Fibroblast of peridontal ligament (primary cell): ENCODE measurements at regions not wholly inside any gene's neighbourhood (a gene's known extent, or its start where the extent isn't known, plus 50 kb on each side); places are given as distances from the start of the nearest gene placed in this dataset.

ENCODE experiments used
- DNase-seq: peaks from one replicate; pipeline ENCODE4 v3.0.0-alpha.2; 2010; ENCODE audit errors: extremely low read depth

DNA sequence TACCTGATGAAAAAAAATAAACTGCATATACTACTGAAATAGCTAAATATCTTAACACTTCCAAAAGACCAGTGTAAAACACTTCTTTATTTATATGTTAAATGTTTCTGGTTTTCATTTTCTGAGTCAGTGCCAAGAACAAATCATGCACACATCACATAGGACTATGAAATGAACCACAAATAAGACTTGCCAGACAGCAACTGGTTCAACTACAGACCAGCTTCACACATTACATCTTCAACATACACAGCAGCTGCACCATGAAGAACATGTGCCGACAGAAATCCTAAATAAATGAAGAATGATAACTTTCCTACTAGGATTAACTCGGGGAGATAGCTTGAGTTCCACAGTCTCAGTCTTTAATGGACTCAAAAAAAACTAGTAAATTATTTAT, 168.3 kb upstream of the STXBP5 start:
- DNase-seq = peak; percentile 40

DNA sequence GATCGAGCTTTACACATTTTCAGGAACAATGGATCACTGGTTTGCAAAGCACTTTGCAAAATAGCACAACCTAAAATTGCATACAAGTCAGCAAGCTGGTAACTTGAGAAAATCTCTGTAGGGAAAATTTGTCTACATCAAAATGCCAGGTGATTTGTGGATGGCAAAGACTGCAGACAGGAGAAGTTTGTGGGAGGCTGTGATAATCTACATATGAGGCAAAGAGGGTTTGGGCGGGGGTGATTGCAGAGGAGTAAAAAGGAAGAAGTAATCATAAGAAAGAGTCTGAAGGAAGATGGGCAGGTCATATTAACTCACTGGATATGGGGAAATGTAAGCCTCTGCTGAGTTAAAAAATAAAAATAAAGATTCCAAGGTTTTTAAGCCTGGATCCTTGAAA, 166.3 kb upstream of the STXBP5 start:
- no peak for DNase-seq

DNA sequence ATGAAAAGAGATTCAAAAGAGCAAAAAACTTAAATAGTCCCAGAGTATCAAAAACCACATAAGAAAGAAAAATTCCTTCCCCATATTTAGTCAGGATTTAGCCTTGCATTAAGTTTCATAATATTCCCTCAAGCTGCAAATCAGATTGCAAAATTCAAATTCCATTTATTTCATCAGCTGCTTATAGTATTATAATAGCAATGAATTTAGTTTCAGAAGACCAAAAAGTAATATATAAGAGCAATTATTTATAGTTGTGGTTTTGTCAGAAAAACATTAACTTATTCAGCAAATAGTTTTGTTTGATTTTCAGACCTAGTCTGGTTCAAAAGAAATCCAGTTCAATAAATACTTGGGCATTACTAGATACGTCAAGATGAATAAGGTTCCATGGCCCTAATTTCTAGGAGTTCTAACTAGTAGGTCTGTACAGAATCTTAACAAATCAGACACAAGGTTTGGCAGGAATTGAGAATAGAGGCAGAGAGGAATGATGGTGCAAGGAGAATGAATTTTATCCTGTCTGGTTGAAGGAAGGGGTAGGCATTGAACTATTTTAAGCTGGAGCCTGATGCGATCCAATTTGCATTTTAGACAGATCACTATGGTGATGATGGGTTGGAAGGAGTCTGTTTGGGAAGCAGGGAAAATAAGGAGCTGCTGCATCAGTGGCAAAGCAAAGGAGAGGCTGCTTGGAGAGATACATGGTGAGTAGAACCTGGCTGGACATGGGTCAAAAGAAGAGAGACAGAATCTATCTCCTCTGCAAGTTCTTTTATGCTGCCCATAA, 163.9 kb upstream of the STXBP5 start:
- peak; percentile 95 for DNase-seq

DNA sequence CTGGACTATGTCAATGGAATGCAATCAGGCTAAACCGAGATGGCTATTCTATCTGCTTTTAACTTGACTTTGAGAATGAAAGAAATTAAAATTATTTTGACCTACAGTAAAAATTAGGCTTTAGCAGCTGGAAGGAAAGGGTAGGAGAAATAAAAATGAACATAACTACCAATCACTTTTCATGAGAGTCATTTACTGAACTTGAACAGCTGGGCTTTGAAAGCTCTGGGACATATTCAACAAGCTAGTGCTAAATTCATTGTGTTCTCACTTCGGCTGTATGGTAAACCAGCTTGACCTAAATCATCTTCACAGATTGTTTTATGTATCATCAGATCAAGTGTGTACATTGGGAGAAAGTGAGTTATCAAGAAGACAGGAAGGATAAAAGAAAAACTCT, 161.5 kb upstream of the STXBP5 start:
- DNase-seq = no peak

- DNase-seq = peak; percentile 24
These were observed 160.2 kb upstream of the STXBP5 start for GRCh38 chr6:147043994-147044477.

DNA sequence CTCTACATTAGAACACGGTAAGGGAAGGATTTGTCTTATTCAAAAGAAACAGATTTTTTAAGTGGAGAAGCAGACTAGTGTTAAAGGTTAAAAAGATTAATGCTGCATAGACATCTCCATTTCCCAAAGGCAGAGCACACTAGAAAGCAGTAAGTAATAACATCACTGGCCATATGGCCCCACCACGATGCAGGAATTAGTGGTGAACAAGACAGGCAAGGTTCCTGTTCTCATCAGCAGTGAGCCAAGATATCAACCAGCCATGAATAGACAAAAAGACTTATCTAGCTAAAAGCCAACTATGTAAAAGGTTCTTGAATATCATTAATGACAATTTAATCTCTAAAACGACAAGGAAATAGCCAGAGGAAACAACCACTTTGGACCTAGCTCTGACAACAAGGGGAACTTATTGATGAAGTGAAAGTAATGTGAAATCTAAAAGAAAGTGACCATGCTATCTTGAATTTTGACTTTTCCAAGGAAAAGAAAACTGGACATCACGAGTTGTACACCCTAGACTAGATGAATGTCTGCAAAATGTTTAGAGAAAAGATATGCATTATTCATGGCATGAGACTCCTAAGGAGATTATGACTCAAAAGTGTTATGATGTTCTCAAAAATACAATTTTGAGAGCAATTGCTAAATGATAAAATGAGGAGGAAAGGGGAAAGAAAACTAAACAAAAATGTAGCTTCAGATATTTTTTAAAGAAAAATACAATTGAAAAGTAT, 157.9 kb upstream of the STXBP5 start:
- DNase-seq = peak; percentile 48

- DNase-seq = no peak
These were observed 155.3 kb upstream of the STXBP5 start for GRCh38 chr6:147048930-147049329.

- DNase-seq = peak; percentile 66
These were observed 150.8 kb upstream of the STXBP5 start for GRCh38 chr6:147053311-147053921.

- no peak for DNase-seq
These were observed 150.1 kb upstream of the STXBP5 start for GRCh38 chr6:147054158-147054557.

DNA sequence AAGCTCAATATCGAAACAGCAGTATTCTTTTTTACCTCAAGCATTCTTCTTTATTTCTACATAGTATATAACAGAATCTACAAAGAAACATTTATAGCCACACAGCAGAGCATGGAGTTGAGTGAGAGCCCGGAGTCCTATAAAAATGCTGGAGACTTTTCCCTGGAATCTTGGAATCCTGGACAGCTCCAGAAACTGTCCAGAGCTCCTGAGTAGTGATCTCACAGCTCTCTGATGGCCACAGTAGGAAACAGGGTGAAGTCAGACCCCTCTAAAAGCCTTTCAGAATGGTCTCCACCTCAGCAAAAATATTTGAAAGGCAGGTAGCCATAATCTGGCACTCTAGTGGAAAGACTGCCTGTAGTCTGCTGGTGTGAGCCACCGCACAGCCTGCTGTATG, 149.3 kb upstream of the STXBP5 start:
- no peak for DNase-seq

DNA sequence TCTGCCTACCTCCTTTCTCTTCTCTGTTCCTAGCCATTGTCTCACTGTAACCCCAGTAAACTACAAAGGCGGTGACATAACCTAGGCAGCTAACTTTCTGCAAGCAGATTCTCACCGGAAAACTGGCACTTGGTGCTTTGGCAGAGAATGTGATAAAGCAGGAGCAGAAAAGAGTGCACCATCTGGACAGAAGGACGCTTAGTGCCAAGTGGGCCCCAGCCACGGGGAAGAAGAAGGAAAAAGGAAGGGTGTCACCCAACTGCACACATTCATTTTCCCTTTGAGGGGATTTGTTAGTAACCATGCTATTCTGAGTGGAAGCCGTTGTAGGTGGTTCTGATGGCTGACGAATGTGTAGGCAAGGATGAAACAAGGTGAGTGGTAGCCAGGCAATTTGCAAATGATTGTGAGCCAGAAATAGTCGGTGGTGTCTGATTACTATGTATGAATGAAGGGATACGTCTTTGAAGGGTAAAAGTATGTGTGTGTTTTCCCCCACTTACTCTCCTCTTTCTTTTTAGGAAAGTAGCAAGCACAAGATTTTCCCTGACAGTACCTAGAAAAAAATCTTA, 148.3 kb upstream of the STXBP5 start:
- no peak for DNase-seq

GRCh38 chr6:147057188-147057587, 147.0 kb upstream of the STXBP5 start:
- no peak for DNase-seq

DNA sequence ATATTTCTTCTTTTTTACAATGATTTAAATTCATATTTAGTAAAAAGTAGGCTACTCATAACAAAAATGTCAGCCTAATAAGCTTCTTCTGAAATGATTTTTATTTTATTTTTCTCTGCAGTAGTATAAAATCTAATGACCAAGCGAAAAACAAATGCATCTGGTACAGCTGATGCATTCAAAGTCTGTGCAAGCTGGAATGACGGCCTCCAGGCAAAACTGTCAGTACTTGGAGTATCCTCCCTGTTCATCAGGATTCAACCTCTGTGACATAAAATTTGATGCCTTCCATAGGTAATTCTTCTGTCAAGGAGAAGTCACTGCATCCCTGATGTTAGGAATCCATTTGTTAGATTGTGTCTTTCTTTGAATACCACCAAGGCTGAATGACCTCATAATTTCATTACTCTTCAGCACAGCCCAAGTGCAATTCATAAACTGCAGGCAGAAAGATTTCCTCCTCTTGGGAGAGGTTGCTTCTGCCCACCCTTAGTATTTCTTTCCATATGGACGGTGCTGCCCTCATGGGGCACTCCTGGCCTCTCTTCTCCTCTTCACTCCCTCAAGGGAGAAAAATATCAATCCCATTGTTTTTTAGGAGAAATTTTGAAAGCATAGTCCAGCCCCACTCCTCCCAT, 146.4 kb upstream of the STXBP5 start:
- DNase-seq = no peak

DNA sequence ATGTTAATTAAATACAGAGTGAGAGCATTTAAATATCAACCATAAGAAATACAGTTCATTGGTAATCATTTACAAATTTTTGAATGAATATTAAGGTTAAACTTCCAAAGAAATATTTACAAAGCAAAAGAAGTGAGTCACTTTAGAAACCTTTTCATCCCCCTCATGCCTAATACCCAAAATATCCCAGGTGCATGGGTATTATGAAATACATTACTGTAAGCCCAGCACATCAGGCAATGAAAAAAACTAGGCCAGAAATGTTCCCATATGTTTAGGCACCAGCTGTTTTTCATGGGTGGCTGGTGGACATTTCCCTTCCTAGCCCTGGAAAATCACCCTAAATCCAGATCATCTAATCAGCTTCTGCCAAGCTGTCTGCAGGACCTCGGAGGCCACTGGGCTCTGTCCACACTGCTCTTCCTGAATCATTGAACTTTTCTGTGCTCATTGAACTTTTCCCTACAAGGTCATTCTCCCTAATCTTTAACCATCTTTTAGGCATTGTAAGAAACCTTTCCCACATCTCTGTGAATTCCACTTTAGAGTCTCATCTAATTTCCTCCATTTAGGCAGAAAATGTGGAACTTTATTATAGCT, 145.3 kb upstream of the STXBP5 start:
- DNase-seq = peak; percentile 50

- DNase-seq = no peak
These were observed 143.6 kb upstream of the STXBP5 start for GRCh38 chr6:147060636-147061035.

DNA sequence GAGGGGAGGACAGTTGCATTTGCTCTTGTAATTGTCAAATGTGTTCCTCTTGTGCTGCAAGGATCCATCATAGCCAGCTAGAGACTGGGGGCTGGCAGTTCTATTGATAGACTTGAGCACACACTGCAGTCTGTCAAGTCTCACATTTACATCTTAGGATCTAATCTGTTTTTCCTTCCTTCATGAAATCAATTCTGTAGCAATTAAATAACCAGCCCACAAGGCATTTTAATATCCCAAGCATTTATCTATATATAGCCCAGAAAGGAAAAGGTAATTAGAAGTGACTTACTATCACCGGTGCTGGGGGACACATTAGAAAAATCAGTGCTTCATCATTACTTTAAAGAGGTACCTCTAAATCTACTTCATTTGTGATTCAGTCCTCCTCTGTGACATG, 143.0 kb upstream of the STXBP5 start:
- no peak for DNase-seq

DNA sequence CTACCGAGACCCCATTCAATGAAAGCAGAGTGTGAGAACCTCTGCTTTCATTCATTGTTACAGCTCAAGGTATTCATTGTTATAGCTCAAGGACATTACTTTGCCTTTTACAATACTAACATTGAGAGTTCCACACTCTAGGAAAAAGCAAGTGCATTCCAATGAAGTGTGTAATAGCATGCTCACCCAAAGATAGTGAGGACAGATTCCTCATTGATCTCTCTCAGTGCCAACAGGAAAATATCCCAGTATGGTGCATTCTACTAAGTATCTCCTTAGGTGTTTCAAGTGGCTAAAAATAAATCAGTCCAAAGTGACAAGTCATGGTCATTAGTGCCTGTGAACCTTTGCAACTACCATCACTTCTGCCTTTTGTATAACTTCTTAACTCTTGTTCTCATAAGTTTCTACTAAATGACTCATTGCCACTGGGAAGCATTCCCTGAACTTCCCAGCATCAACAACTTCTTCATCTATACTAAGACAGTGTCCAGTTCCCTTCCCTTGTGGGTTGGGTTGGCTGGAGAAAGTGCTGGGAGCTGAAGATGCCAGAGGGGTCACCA, 140.7 kb upstream of the STXBP5 start:
- peak; percentile 95 for DNase-seq

DNA sequence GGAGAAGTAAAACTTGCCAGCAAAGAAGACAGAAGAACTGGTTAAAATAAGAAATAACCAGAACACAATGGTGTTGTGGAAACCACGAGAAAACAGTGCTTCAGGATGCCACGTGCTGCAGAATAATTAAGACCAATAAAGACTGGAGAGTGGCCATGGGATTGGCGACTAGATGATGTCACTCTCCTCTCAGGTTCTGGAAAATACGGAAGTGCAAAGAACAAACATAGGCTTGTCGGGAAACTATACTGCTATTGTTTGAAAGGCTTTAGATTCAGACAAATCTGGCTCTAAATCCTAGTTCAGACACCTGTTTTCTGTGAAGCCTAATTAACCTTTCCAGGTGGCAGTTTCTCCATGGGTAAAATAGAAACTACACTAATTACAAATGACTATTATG, 138.4 kb upstream of the STXBP5 start:
- no peak for DNase-seq

DNA sequence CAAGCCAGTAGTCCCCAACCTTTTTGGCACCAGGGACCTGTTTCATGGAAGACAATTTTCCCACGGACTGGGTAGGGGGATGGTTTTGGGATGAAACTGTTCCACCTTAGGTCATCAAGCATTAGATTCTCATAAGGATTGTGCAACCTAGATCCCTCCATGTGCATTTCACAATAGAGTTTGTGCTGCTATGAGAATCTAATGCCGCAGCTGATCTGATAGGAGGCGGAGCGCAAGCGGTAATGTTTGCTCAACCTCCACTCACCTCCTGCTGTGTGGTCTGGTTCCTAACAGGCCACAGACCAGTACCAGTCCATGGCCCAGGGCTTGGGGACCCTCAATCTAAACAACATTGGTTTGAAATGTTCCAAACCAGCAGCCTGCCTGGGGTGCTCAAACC, 137.0 kb upstream of the STXBP5 start:
- no peak for DNase-seq

DNA sequence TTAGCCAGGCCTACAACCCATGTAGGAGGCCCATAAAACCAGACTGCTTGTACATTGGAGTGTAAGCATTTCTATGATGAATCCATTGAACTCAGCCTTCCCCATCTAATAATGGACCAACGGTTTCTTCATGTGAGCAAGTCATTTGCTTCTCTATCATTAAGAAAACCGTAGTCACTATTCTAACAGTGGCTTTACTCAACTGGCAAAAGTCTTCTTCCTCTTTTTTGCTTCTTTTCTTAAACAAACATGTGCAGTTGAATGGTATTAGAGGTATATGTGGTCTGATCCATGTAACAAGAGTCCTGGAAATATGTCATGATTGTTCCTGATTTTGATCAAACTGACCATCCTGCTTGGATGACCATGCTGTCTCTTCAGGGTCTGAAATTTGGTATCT, 132.4 kb upstream of the STXBP5 start:
- DNase-seq = no peak

DNA sequence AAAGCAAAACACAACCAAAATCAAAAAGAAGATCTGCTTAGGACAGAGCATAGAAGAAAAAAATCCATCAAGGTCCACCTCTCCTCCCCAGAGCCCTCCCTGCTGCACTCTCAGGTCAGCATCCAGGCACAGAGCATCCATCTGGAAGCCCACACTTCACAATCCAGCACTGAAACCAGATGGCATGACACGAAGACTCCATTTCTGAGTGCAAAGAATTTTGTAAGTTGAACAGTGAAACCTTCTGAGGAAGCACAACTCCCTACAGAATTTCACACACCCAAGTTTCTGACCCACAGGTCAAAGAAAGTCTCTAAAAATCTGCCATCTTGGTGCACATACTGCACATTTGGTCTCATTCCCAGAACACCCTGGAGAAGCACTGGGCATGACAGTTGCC, 128.8 kb upstream of the STXBP5 start:
- no peak for DNase-seq
